HG02571 (cell line): ENCODE measurements at regions not wholly inside any gene's neighbourhood (a gene's known extent, or its start where the extent isn't known, plus 50 kb on each side); places are given as distances from the start of the nearest gene placed in this dataset.
"Not testable (repeated sequence)": the region's sequence is repeated elsewhere in the genome, so short reads cannot be mapped to it uniquely, and the experiment has no call there.

Experiments
- ATAC-seq: cut with Tn5 transposase; IDR thresholded peaks from one replicate; pipeline ENCODE4 v1.9.1; 2021; ENCODE audit warnings: mild to moderate bottlenecking, moderate library complexity; ENCODE audit not compliant: unreplicated experiment

DNA sequence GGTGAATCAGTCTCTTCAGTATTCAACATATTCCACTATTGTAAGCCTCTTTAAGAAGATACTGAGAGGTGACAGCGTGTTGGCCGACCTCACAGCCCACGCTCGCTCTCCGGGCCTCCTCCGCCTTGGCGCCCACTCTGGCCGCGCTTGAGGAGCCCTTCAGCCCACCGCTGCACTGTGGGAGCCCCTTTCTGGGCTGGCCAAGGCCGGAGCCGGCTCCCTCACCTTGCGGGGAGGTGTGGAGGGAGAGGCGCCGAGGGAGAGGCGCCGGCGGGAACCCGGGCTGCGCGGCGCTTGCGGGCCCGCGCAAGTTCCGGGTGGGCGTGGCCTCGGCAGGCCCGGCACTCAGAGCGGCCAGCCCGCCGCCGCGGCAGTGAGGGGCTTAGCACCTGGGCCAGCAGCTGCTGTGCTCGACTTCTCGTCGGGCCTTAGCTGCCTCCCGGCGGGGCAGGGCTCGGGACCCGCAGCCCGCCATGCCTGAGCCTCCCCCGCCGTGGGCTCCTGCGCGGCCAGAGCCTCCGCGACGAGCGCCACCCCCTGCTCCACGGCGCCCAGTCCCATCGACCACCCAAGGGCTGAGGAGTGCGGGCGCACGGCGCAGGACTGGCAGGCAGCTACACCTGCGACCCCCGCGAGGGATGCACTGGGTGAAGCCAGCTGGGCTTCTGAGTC lies 306.4 kb downstream of the SEMA3D start:
- ATAC-seq, result not testable (repeated sequence)

DNA sequence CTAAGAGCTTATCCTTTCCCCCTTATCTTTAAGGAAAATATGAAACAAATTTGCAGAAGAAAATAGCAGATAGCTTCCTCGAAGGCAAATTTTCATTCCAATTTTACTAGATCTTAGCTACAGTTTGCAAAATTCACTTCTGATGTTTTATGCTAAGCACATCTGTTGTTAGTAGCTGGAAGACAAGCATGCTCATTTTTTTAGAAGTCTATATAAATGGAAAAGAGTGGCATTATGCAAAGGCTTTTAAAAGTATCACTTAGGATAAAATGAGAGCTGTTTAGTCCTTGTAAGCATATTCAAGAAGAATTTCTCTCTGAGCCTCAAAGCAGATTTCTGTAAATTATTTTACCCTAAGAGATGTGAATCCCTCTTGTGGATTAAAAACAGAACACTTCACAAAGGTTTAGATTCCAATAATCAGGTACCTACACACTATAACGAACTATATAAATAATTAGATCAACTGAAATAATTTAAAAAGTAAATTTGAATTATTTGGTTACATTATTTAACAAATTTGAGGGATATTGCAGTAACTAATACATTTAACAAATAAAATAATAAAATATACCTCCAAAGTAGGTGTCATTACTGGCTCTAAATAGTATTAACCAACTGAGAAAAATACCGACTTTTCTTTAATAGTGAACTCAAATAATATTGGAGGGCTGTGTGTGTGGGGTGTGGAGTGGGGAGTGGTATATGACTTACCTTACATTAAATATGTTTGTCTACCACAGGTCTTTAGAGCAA lies 307.1 kb downstream of the SEMA3D start:
- no peak for ATAC-seq

DNA sequence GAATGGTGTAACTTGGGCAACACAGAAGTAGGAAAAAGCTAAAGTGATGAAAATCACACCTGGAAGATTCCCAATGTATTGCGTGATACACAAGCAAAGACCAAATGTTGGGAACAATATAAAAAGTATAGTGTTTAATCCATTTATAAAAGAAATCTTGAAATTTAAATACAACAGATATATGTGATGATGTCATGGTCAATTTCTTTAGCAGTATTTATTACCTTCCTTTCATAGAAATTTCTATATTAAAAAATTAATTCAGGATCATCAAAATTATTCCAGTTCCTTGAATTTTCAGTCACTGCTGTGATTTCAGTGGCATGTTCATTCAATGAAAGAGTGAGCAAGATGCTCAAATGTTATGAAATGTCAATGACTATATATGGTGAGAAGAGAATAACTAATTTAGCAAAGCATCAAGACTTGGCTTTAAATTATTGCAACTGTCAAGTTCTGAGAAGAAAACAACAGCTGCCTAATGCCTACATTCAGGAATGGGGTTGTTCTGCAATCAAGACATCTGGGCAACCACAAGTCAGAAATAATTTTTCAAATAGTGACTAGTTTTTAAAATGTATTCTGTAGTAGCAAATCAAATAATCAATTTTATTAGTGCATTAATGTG lies 308.8 kb downstream of the SEMA3D start:
- ATAC-seq, result no peak

DNA sequence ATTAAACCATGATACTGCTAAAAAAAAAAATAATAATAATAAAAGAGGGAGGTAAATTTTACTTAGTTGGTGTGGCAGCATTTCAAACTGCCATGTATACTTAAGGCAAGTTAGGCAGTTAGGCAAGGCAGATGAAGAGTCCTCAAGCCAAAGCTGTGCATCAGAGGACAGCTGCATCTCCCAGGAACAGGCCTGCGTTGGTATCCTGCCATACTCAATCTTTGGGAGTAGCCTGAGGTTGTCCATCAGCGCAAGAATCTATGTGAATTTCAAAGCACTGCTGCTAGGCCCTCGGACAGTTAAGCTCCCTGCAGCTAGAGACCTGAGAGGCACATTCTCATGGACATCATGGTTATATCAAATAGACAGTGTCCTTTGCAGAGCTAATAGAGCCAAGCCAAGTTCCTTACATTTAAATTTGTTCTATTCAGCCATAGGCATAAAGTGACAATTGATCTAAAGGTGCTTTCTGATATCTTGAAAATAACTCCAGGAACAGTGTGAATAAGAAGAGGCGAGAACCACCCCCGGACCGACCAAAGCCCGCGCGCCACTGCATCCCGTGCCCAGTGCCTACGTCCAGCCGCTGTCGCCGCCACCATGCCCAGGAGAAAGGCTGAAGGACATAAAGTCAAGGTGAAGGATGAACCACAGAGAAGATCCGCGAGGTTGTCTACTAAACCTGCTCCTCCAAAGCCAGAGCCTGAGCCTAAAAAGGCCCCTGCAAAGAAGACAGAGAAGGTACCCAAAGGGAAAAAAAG lies 310.6 kb downstream of the SEMA3D start:
- ATAC-seq, result no peak

DNA sequence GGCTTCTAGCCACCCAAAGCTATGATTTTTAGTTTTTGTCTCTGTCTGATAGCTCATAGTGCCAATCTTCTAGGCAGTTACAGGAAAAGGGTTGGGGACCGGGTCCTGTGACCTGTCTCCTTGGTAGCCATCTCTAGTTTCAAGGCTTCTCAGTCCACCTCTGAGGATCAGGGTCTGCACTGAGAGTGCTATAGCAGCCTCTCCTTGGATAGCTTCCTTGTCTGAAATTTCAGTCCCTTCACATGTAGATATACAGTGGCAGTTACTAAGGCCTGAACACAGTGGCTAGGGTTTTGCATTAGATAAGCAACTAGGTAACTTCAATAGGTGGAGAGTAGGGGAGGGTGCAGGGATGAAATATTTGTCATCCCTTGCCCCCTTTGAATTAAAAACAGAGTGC lies 321.3 kb downstream of the SEMA3D start:
- ATAC-seq, result no peak

DNA sequence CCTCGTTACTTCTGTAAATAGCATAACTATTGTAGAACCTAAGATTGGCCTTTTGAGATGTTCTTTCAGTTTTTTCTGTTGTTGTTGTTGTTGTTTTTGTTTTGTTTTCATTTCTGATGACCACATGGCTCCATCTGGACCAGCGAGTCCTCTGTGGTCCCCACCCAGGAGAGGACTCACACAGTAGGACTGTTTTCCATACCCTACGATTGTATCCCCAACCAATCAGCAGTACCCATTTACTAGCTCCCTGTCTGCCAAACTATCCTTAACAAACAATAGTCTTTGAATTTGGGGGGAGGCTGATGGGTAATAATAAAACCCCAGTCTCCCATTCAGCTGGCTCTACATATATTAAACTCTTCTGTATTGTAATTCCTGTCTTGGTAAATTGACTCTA lies 329.5 kb downstream of the SEMA3D start:
- no peak for ATAC-seq

DNA sequence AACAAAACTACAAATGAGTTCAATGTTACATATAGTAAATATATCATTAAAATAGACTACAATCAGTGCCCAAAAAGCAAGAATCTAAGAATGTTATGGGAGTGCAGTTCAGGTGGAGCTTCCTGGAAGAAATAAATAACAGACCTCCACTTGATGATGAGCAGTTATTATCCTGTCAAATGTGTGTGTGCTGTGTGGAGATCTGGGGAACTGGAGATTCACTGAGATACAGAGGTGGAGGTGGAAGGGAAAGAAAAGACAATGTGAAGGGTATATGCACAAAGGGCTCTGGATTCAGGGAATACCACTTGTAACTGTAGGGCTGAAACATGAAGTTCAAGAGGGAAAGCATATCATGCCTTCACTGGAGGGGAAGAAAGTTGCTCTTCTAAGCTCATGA lies 331.1 kb downstream of the SEMA3D start:
- ATAC-seq, result no peak

DNA sequence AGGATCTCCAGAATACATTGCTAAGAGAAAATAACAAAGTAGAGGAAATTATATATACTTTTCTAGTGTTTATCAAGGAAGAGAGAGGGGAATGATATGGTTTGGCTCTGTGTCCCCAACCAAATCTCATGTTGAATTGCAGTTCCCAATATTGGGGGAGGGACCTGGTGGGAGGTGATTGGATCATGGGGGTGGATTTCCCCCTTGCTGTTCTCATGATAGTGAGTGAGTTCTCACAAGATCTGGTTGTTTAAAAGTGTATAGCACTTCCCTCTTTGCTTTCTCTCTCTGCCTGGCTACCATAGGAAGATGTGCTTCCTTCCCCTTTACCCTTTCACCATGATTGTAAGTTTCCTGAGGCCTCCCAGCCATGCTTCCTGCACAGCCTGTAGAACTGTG lies 337.9 kb downstream of the SEMA3D start:
- ATAC-seq, result not testable (repeated sequence)

DNA sequence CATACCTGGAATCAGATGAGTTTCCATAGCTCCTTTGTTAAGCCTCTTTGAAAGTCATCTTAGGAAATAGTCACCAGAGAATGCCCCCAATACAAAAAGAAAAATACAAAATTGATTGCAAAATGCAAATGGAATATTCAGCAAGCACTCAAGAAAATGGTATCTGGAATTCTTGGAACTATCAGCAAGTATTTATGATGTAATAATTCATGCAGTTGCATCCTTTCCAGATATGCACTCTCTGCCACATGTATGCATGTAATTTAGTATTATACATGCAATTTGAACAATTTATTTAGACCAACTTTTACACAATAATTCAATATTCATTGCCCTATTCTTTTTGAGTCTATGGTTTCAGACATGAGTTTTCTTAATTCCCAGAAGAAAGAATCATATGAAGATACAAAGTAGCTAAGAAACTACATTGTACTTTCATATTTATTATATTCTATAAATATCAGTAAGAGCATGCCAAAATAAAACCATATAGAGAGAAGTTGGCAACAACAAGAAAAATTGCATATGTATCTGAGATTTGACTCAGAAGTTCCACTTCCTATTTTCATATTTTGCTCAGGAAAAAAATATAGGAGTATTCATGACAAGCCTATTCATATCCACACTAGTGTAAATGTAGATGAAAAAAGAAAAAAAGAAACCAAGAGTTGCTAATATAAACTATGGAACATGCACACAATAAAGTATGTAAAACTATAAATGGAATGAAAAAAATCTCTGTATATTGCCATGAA lies 338.5 kb downstream of the SEMA3D start:
- ATAC-seq, result no peak

DNA sequence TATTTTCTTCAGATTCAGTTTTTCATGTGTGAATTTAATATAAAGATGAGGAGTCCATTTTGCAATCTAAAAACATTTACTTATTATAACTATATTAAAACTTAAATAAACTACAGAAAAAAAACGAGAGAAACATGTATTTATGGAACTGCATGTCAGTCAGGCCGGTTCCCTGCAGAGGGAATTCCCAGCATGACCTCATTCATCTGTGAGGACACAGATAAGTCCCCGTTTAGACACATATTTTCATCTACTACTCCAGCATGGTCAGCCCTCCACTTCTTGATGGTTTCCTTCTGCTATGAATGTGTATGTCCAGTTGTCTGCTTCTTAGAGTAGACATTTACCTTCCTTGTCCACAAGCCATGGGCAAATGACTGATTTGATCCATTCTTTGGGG lies 339.1 kb downstream of the SEMA3D start:
- ATAC-seq, result no peak

DNA sequence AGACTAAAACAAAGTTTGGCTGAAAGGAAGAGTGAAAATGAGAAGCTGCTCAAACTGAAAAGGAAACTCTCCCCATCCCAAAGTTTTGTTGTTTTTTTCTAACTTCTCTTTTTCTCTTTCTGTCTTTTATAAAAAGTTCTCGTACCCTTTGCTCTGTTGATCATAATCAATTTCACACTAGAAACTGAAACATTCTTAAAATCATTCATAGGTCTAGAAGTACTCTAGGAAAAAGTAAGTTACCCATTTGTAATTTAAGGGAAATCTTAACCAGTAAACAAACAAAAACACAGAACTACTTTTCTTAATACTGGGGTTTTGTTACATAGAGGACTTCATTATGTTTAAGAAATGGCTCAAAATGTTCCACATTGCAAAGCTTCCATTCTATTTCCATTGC lies 339.8 kb downstream of the SEMA3D start:
- ATAC-seq, result no peak

DNA sequence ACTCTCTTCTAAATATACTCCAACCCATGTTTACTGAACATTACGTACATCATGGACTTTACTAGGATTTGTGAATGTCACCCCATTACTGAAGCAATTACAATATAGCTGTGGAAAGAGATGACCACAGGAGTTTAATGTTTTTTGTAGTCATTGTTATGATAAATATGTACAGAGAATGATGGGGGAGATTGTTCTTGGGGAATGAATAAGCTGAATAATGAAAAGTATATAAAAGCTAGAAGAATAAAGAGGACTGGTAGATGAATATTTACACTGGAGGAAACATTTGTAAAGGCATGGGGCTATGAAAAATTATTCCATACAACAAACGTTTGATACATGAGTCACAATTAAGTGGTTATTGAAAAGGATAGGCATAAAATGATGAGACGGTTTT lies 340.9 kb downstream of the SEMA3D start:
- ATAC-seq, result no peak

DNA sequence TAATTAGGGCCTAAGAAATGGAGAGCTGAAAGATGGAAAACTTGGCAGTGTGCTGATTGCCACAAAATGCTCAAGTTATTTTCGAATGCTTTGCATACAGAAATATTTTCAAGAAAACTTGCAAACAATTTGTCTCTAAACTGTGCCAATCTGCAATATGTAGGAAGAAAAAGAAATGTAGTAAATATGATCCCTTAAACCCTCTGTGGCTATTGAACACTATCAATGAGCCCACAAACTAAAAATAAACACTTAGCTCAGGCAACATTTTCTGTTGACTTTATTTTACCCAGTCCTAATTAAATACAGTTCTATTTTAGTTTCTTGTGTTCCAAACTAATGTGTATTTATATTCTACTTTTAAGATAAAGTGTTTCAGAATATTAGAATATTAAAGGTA lies 342.1 kb downstream of the SEMA3D start:
- ATAC-seq, result no peak

DNA sequence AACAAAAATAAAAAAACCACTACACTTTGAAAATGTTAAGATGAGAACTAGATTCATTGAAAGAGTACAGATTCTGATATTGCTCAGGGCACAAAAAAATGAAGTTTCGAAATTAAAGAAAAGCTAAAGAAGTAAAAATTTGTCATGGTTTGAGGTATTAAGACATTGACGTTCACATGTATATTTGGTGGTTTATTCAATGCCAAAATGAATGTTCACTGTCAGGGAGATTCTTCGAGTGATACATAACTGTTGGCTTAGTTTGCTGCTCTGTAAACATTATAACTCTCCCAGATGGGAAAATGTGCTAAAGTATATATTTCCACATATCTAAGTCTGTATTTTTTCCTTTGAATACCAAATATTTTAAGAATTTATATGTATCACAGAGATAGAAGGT lies 345.0 kb downstream of the SEMA3D start:
- no peak for ATAC-seq

DNA sequence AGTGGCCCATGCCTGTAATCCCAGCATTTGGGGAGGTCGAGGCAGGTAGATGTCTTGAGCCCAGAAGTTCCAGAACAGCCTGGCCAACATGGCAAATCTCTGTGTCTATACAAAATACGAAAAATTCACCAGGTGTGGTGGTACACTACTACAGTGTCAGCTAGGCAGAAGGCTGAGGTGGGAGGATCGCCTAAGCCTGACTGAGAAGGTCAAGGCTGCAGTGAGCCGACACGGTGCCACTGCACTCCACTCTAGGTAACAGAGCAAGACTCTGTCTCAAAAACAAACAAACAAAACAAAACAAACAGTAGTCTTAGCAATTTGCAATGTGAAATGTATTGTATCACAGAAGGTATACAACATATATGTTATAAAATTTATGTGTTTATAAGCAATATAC lies 348.0 kb downstream of the SEMA3D start:
- ATAC-seq, result no peak

DNA sequence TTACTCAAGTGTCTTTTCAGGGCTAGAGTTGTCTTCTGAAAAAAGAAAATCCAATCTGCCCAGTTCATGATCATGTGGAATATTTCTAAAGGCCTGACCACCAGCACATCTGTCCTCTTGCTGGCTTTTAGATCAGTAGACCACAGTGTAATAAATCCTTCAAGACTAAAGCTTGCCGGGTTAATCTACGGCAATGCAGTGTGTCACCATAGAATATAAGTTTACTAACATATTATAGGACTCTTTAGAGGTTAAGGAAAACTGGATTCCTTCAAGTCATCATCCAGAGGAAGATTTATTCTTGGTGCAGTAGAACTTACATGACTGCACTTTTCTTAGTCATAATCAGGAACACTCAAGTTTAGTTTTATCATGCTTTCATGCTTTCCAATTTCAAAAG lies 349.5 kb downstream of the SEMA3D start:
- ATAC-seq, result no peak

DNA sequence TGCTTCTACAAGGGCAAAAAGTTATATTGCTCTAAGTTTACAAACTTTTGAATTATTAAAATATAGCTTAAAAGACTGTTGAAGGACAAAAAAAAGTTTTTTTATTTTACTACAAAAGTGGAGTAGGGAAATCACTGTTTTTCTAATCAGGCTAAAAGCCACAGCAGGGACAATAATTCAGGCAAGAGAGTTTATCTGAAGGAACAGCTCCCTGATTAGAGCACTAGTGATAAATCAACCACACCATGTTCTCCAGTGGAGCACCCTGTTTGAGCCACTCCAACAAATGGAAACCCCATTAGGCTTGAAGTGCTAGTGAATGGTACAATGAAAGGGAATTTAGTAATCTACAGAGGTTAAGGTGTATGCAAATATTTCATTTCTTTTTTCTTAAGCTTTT lies 357.1 kb downstream of the SEMA3D start:
- ATAC-seq, result no peak

DNA sequence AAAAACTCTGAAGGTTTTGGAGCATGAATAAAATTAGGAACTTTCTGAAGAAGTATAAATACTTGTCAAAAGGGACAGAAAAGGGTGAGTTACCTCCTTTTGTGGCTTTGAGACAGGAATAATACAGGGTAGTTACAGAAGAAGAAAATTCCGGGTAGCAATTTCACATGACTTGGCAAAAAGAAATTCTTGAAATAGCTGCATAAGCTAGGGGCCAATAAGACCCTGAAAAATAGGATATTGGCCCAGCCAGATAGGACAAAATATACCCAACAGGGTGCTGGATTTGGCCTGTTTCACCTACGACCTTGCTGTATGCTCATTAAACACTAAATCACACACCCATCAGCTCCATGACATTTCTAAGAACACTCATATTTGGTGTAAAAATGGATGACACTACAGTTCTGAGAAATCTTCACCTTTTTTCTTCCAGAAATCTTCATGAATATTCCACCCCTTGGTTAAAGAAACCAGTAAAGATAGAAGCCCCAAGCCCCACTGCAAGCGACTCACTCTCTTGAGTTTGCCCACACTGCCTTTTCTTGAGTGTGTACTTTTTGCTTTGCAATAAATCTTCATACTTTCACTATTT lies 362.7 kb downstream of the SEMA3D start:
- ATAC-seq, result no peak

DNA sequence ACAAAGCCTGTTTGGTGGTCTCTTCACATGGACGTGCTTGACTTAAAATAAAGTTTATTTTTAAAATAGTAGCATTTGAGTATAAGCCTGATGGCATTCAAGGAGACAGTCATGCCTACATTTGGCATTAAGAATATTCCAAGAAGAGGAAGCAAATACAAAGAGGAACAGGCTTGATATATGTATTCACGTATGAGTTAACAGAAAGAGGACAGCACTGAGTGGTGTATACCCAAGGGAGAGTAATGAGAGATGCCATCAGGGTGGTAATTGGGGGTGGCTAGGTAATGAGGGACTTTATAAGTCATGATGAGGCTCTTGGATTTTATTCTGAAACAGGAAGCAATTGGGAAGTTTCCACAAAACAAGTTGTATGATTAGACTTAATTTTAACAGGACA lies 363.3 kb downstream of the SEMA3D start:
- ATAC-seq, result no peak

DNA sequence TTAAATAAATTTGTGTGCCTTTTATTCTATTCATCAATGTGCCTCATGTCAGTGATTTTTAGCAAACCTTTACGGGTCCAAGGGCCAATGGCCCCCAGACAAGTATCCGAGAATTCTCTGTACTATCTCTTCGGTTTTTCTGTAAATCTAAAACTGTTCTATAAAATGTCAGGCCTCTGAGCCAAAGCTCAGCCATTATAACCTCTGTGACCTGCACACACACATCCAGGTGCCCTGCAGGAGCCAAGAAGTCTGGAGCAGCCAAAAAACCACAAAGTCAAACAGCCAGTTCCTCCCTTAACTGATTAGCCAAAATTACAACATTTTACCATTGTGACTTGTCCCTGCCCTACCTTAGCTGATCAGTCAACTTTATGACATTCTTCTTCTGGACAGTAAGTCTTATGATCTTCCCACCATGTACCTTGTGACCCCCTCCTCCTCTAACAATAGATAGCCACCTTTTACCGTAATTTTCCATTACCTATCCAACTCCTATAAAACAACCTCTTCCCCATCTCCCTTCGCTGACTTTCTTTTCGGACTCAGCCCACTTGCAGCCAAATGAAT lies 363.8 kb downstream of the SEMA3D start:
- no peak for ATAC-seq
